ENCODE measurements at regions not wholly inside any gene's neighbourhood (a gene's known extent, or its start where the extent isn't known, plus 50 kb on each side); places are given as distances from the start of the nearest gene placed in this dataset.

- TF ChIP-seq TAF1 (IDR thresholded peaks at IDR 0.05; ENCODE audit: borderline replicate concordance, low read depth, low read length) = no peak
Observed at GRCh38 chr4:37538931-37539330, 147.2 kb downstream of the RELL1 start (continued).

DNA sequence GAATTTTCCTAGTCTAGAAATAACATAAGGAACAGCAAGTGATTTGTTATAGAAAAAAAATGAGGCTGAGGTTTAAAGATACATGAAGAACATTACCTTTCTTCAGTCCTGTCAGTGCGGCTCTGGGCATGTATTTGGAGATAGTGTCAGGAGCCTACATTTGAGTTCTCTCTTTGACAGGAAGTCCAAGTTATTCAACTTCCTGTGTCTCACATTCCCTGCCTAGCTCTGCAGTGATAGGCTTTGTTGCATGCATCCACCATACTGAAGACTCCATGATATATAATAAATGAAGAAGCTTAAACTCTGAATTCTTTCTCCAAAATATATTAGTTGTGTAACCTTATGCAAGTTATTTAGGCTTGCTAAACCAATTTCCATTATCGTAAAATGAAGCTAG, 148.7 kb downstream of the RELL1 start:
- ChIA-PET CTCF (interaction anchor here (0.7 kb wide), 1 partner anchor 84 kb away, joined by 3 read pairs; a partner anchor contains a TSS), POLR2A (no interaction called here)
- H3K4me2 ChIP-seq = no peak overlapping the region
- H3K36me3 ChIP-seq (replicated peaks in 1 of 2; ENCODE audit: control insufficient read depth in 1 of 2, insufficient read depth in 2 of 2, low read length in 1 of 2) = no peaks in the 10 kb centered on the region
- H3K27ac ChIP-seq (ENCODE audit: low read depth in 2 of 2, low read length in 1 of 2) = no peak overlapping the region
- H3K4me1 ChIP-seq (ENCODE audit: control insufficient read depth in 1 of 2, insufficient read depth in 2 of 2, low read depth in 1 of 2, low read length in 1 of 2) = no peaks in the 10 kb centered on the region
- peak overlapping the region; percentile 24; the same call in 1 of the 2 replicates for H2AFZ ChIP-seq (ENCODE audit: low read depth)
- H3K9ac ChIP-seq = no peak overlapping the region
- no peak overlapping the region for H3K4me3 ChIP-seq (ENCODE audit: low read depth in 2 of 2, low read length in 1 of 2)
- WGBS (ENCODE audit: low lambda C conversion rate) = 22% methylated on average over 2 of the region's 2 CpGs
- TF ChIP-seq USF1 (IDR thresholded peaks at IDR 0.05; ENCODE audit: borderline replicate concordance, low read depth) = no peak
- TF ChIP-seq USF2 (IDR thresholded peaks at IDR 0.05; ENCODE audit: borderline replicate concordance, low read depth, low read length) = no peak
- no peak for TF ChIP-seq RXRA (IDR thresholded peaks at IDR 0.05; ENCODE audit: borderline replicate concordance, low read depth)
- no peak for TF ChIP-seq CHD2 (IDR thresholded peaks at IDR 0.05; ENCODE audit: low read length, partially characterized antibody)
- TF ChIP-seq GABPA (IDR thresholded peaks at IDR 0.05; ENCODE audit: low read depth) = no peak
- TF ChIP-seq GATA2 (CRISPR knock-in tag; IDR thresholded peaks at IDR 0.05) = no peak
- TF ChIP-seq EZH2phosphoT487 (IDR thresholded peaks at IDR 0.05; ENCODE audit: borderline replicate concordance, low read depth) = no peak
- no peak for TF ChIP-seq RCOR1 (IDR thresholded peaks at IDR 0.05; ENCODE audit: low read length)
- no peak for TF ChIP-seq NRF1 (IDR thresholded peaks at IDR 0.05; ENCODE audit: low read depth, low read length)
- no peak for TF ChIP-seq ZBTB33 (IDR thresholded peaks at IDR 0.05; ENCODE audit: borderline replicate concordance, low read depth)
- TF ChIP-seq RAD21 (IDR thresholded peaks at IDR 0.05; ENCODE audit: low read length) = no peak
- no peak for TF ChIP-seq YY1 (IDR thresholded peaks at IDR 0.05; ENCODE audit: low read depth)
- no peak for TF ChIP-seq ELF1 (IDR thresholded peaks at IDR 0.05)
- no peak for TF ChIP-seq CTCF (IDR thresholded peaks at IDR 0.05)
- TF ChIP-seq FOSL2 (IDR thresholded peaks at IDR 0.05; ENCODE audit: borderline replicate concordance, low read depth) = no peak
- no peak for TF ChIP-seq NFIC (IDR thresholded peaks at IDR 0.05; ENCODE audit: borderline replicate concordance)
- TF ChIP-seq, protein P1, sequence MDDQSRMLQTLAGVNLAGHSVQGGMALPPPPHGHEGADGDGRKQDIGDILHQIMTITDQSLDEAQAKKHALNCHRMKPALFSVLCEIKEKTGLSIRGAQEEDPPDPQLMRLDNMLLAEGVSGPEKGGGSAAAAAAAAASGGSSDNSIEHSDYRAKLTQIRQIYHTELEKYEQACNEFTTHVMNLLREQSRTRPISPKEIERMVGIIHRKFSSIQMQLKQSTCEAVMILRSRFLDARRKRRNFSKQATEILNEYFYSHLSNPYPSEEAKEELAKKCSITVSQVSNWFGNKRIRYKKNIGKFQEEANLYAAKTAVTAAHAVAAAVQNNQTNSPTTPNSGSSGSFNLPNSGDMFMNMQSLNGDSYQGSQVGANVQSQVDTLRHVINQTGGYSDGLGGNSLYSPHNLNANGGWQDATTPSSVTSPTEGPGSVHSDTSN (IDR thresholded peaks at IDR 0.05) = no peak
- TF ChIP-seq, protein P2, sequence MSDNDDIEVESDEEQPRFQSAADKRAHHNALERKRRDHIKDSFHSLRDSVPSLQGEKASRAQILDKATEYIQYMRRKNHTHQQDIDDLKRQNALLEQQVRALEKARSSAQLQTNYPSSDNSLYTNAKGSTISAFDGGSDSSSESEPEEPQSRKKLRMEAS (IDR thresholded peaks at IDR 0.05; ENCODE audit: low read depth) = no peak
- H3F3A ChIP-seq (replicated peaks; ENCODE audit: insufficient read depth) = no peaks in the 10 kb centered on the region
- H4K20me1 ChIP-seq (ENCODE audit: insufficient read depth) = no peaks in the 10 kb centered on the region
- H3K27me3 ChIP-seq (ENCODE audit: insufficient read depth) = peaks cover 16% of the 10 kb centered on the region; the same call in 1 of the 2 replicates
- H3K9me3 ChIP-seq = no peaks in the 10 kb centered on the region
- no peak for DNase-seq
- H3K9me2 ChIP-seq = no peaks in the 10 kb centered on the region
- no peaks in the 10 kb centered on the region for H3K79me2 ChIP-seq (ENCODE audit: insufficient read depth)

All from SK-N-SH (cell line).